ENCODE measurements at regions not wholly inside any gene's neighbourhood (a gene's known extent, or its start where the extent isn't known, plus 50 kb on each side); places are given as distances from the start of the nearest gene placed in this dataset.

GRCh38 chr4:164377277-164377676 is 376.7 kb upstream of the SMIM31 start:
- Mint-ChIP-seq H3K36me3 (no peaks in the 10 kb centered on the region), H3K27ac (no peak overlapping the region), H3K9me3 (peaks cover 5 to 7% of the 10 kb centered on the region in 2 donors), H3K4me3 (no peak overlapping the region), H3K27me3 (ENCODE audit: low read depth in 2 of 2) (peaks cover 0 to 2% of the 10 kb centered on the region in 2 donors), H3K4me1 (no peaks in the 10 kb centered on the region)
- no peak overlapping the region for H3K27ac ChIP-seq (ENCODE audit: low read length)
- H3K4me3 ChIP-seq (ENCODE audit: low read length), result no peak overlapping the region
- H3K36me3 ChIP-seq (ENCODE audit: control insufficient read depth, insufficient read depth, low read length), result no peaks in the 10 kb centered on the region
- DNase-seq, result no peak
- intact Hi-C loops (cut with micrococcal nuclease), result no loop called here
- no peak for ATAC-seq
- no peak for TF ChIP-seq CTCF (IDR thresholded peaks at IDR 0.05)
- WGBS (ENCODE audit: insufficient coverage), result no CpG with 5 or more reads among the region's 4 CpGs
- H3K27me3 ChIP-seq (ENCODE audit: control insufficient read depth, insufficient read depth, low read length), result no peaks in the 10 kb centered on the region
- H3K4me1 ChIP-seq (ENCODE audit: control insufficient read depth, insufficient read depth, low read length), result no peaks in the 10 kb centered on the region
- no peaks in the 10 kb centered on the region for H3K9me3 ChIP-seq (ENCODE audit: control insufficient read depth, insufficient read depth, low read length)

GRCh38 chr4:164378361-164378760 is 375.6 kb upstream of the SMIM31 start:
- intact Hi-C loops (cut with micrococcal nuclease), result no loop called here
- Mint-ChIP-seq H3K27me3 (ENCODE audit: low read depth in 2 of 2) (peaks cover 0 to 6% of the 10 kb centered on the region in 2 donors), H3K4me1 (no peaks in the 10 kb centered on the region), H3K27ac (no peak overlapping the region), H3K36me3 (no peaks in the 10 kb centered on the region), H3K4me3 (no peak overlapping the region), H3K9me3 (peaks cover 5 to 7% of the 10 kb centered on the region in 2 donors)
- DNase-seq (no peak), ATAC-seq (no peak)
- Histone ChIP-seq H3K27me3 (ENCODE audit: control insufficient read depth, insufficient read depth, low read length) (no peaks in the 10 kb centered on the region), H3K9me3 (ENCODE audit: control insufficient read depth, insufficient read depth, low read length) (peaks cover under 1% of the 10 kb centered on the region), H3K4me3 (ENCODE audit: low read length) (no peak overlapping the region), H3K4me1 (ENCODE audit: control insufficient read depth, insufficient read depth, low read length) (no peaks in the 10 kb centered on the region), H3K27ac (ENCODE audit: low read length) (no peak overlapping the region), H3K36me3 (ENCODE audit: control insufficient read depth, insufficient read depth, low read length) (no peaks in the 10 kb centered on the region)
- WGBS (ENCODE audit: insufficient coverage), result 70% methylated on average over 5 of the region's 5 CpGs
- TF ChIP-seq CTCF (IDR thresholded peaks at IDR 0.05), result no peak

- H3K4me3 Mint-ChIP-seq, result no peak overlapping the region
- Histone ChIP-seq H3K4me1 (ENCODE audit: control insufficient read depth, insufficient read depth, low read length) (no peaks in the 10 kb centered on the region), H3K36me3 (ENCODE audit: control insufficient read depth, insufficient read depth, low read length) (no peaks in the 10 kb centered on the region), H3K27ac (ENCODE audit: low read length) (no peak overlapping the region), H3K27me3 (ENCODE audit: control insufficient read depth, insufficient read depth, low read length) (peaks cover 2% of the 10 kb centered on the region), H3K9me3 (ENCODE audit: control insufficient read depth, insufficient read depth, low read length) (peaks cover 4% of the 10 kb centered on the region), H3K4me3 (ENCODE audit: low read length) (no peak overlapping the region)
- no peak overlapping the region for H3K27ac Mint-ChIP-seq
- DNase-seq, result no peak
- peaks cover 5 to 7% of the 10 kb centered on the region in 2 donors for H3K9me3 Mint-ChIP-seq
- no peaks in the 10 kb centered on the region for H3K4me1 Mint-ChIP-seq
- TF ChIP-seq CTCF (IDR thresholded peaks at IDR 0.05), result no peak
- H3K27me3 Mint-ChIP-seq (ENCODE audit: low read depth in 2 of 2), result peaks cover 0 to 9% of the 10 kb centered on the region in 2 donors
- WGBS (ENCODE audit: insufficient coverage), result 47% methylated on average over 2 of the region's 3 CpGs
- ATAC-seq, result no peak
- intact Hi-C loops (cut with micrococcal nuclease), result no loop called here
- H3K36me3 Mint-ChIP-seq, result no peaks in the 10 kb centered on the region
These were observed 374.2 kb upstream of the SMIM31 start for GRCh38 chr4:164379694-164380093.

- H3K4me1 Mint-ChIP-seq, result no peaks in the 10 kb centered on the region
- no peak overlapping the region for H3K4me3 Mint-ChIP-seq
- no peak for ATAC-seq
- Histone ChIP-seq H3K36me3 (ENCODE audit: control insufficient read depth, insufficient read depth, low read length) (no peaks in the 10 kb centered on the region), H3K4me3 (ENCODE audit: low read length) (no peak overlapping the region), H3K27ac (ENCODE audit: low read length) (no peak overlapping the region), H3K27me3 (ENCODE audit: control insufficient read depth, insufficient read depth, low read length) (peaks cover 2% of the 10 kb centered on the region), H3K4me1 (ENCODE audit: control insufficient read depth, insufficient read depth, low read length) (no peaks in the 10 kb centered on the region), H3K9me3 (ENCODE audit: control insufficient read depth, insufficient read depth, low read length) (peaks cover 4% of the 10 kb centered on the region)
- intact Hi-C loops (cut with micrococcal nuclease), result no loop called here
- WGBS (ENCODE audit: insufficient coverage), result 73% methylated on average over 3 of the region's 3 CpGs
- H3K36me3 Mint-ChIP-seq, result no peaks in the 10 kb centered on the region
- no peak for DNase-seq
- peaks cover 3 to 5% of the 10 kb centered on the region in 2 donors for H3K9me3 Mint-ChIP-seq
- H3K27me3 Mint-ChIP-seq (ENCODE audit: low read depth in 2 of 2), result peaks cover 0 to 11% of the 10 kb centered on the region in 2 donors
- no peak overlapping the region for H3K27ac Mint-ChIP-seq
- TF ChIP-seq CTCF (IDR thresholded peaks at IDR 0.05), result no peak
These were observed 372.1 kb upstream of the SMIM31 start for GRCh38 chr4:164381859-164382258.

Data from natural killer cell (primary cell).